HG02642 (cell line): ENCODE measurements at regions not wholly inside any gene's neighbourhood (a gene's known extent, or its start where the extent isn't known, plus 50 kb on each side); places are given as distances from the start of the nearest gene placed in this dataset.

Experiments used
- ATAC-seq: cut with Tn5 transposase; IDR thresholded peaks from one replicate; pipeline ENCODE4 v1.9.1; 2021; ENCODE audit warnings: mild to moderate bottlenecking; ENCODE audit not compliant: unreplicated experiment, poor library complexity

- ATAC-seq = no peak
Measured at GRCh38 chr4:13887010-13887409, 259.5 kb upstream of the BOD1L1 start.

GRCh38 chr4:13888112-13888511, 260.6 kb upstream of the BOD1L1 start:
- ATAC-seq = no peak

GRCh38 chr4:13891544-13891939, 264.0 kb upstream of the BOD1L1 start:
- no peak for ATAC-seq

- ATAC-seq = no peak
Measured at GRCh38 chr4:13892739-13893105, 265.2 kb upstream of the BOD1L1 start.

GRCh38 chr4:13893211-13893610, 265.7 kb upstream of the BOD1L1 start:
- no peak for ATAC-seq

- no peak for ATAC-seq
Measured at GRCh38 chr4:13893987-13894386, 266.5 kb upstream of the BOD1L1 start.

GRCh38 chr4:13900780-13901179, 273.3 kb upstream of the BOD1L1 start:
- no peak for ATAC-seq

GRCh38 chr4:13902146-13902545, 274.6 kb upstream of the BOD1L1 start:
- no peak for ATAC-seq

- no peak for ATAC-seq
Measured at GRCh38 chr4:13903061-13903460, 275.5 kb upstream of the BOD1L1 start.

GRCh38 chr4:13903901-13904300, 276.4 kb upstream of the BOD1L1 start:
- ATAC-seq = no peak

- no peak for ATAC-seq
Measured at GRCh38 chr4:13905543-13905942, 278.0 kb upstream of the BOD1L1 start.

GRCh38 chr4:13906727-13907126, 279.2 kb upstream of the BOD1L1 start:
- ATAC-seq = no peak

- ATAC-seq = no peak
Measured at GRCh38 chr4:13907255-13907751, 279.8 kb upstream of the BOD1L1 start.

- no peak for ATAC-seq
Measured at GRCh38 chr4:13908455-13908854, 280.9 kb upstream of the BOD1L1 start.

- ATAC-seq = no peak
Measured at GRCh38 chr4:13910556-13910955, 283.0 kb upstream of the BOD1L1 start.

GRCh38 chr4:13911256-13911655, 283.7 kb upstream of the BOD1L1 start:
- ATAC-seq = no peak

GRCh38 chr4:13912436-13912925, 285.0 kb upstream of the BOD1L1 start:
- ATAC-seq = no peak

GRCh38 chr4:13912966-13913365, 285.4 kb upstream of the BOD1L1 start:
- ATAC-seq = no peak

- no peak for ATAC-seq
Measured at GRCh38 chr4:13917015-13917414, 289.5 kb upstream of the BOD1L1 start.

GRCh38 chr4:13918110-13918509, 290.6 kb upstream of the BOD1L1 start:
- ATAC-seq = no peak

GRCh38 chr4:13918991-13919441, 291.5 kb upstream of the BOD1L1 start:
- ATAC-seq = no peak

- no peak for ATAC-seq
Measured at GRCh38 chr4:13920111-13920875, 292.8 kb upstream of the BOD1L1 start.
